PC-3 (cell line): ENCODE measurements at regions not wholly inside any gene's neighbourhood (a gene's known extent, or its start where the extent isn't known, plus 50 kb on each side); places are given as distances from the start of the nearest gene placed in this dataset.

ENCODE experiments used
- ATAC-seq: fragments of 200-7000 bp; cut with Tn5 transposase; 2 replicates; pipeline ENCODE4 v1.9.1; 2020; ENCODE audit warnings: mild to moderate bottlenecking, moderate library complexity
- BruUV-seq: library from RNA; stranded (reverse); fragments of 400-500 nt; replicated peaks from 2 replicates; lab custom pipeline; 2021; lab: Mats Ljungman, UMichigan
- CTCF ChIA-PET: fragments of 300-600 bp; sonication (Branson Sonifier 250); formaldehyde crosslinking; loops from one replicate; lab custom pipeline; 2022; ENCODE audit warnings: antibody characterized with exemption; lab: Charles Lee
- POLR2A ChIA-PET: fragments of 300-600 bp; sonication (Branson Sonifier 250); formaldehyde crosslinking; loops from one replicate; lab custom pipeline; 2022; ENCODE audit warnings: antibody characterized with exemption; ENCODE audit not compliant: unreplicated experiment; lab: Charles Lee
- DNase-seq: peaks from one replicate; pipeline ENCODE4 v3.0.0-alpha.2; 2015
- H2AFZ ChIP-seq: fragments of 300-600 bp; sonication (generic); 2 replicates; pipeline ENCODE4 v1.6.0; 2016; ENCODE audit warnings: antibody characterized with exemption, low read length
- H3F3A ChIP-seq: fragments of 300-600 bp; sonication (generic); one replicate; pipeline ENCODE4 v1.6.0; 2017; ENCODE audit warnings: antibody characterized with exemption, low read length, control low read depth, mild to moderate bottlenecking; ENCODE audit not compliant: unreplicated experiment
- H3K27ac ChIP-seq: fragments of 300-600 bp; sonication (generic); 2 replicates; pipeline ENCODE4 v1.5.1; 2016; ENCODE audit warnings: mild to moderate bottlenecking, low read length
- H3K27me3 ChIP-seq: fragments of 300-600 bp; sonication (generic); 2 replicates; pipeline ENCODE4 v1.6.1; 2016; ENCODE audit warnings: low read length, mixed read lengths
- H3K36me3 ChIP-seq: fragments of 300-600 bp; sonication (generic); 2 replicates; pipeline ENCODE4 v1.6.1; 2016; ENCODE audit warnings: low read depth, mixed run types, low read length, mixed read lengths
- H3K4me1 ChIP-seq: fragments of 300-600 bp; sonication (generic); 2 replicates; pipeline ENCODE4 v1.5.1; 2016; ENCODE audit warnings: low read length; ENCODE audit not compliant: insufficient read depth
- H3K4me2 ChIP-seq: fragments of 300-600 bp; sonication (generic); 2 replicates; pipeline ENCODE4 v1.6.0; 2016; ENCODE audit warnings: low read length
- H3K4me3 ChIP-seq: fragments of 300-600 bp; sonication (generic); 2 replicates; pipeline ENCODE4 v1.5.1; 2016; ENCODE audit warnings: mild to moderate bottlenecking, low read length, mixed read lengths
- H3K79me2 ChIP-seq: fragments of 300-600 bp; sonication (generic); 2 replicates; pipeline ENCODE4 v1.6.1; 2017; ENCODE audit warnings: low read length, mixed read lengths
- H3K9ac ChIP-seq: fragments of 300-600 bp; sonication (generic); 2 replicates; pipeline ENCODE4 v1.6.0; 2016; ENCODE audit warnings: mild to moderate bottlenecking, low read length
- H3K9me2 ChIP-seq: fragments of 300-600 bp; sonication (generic); replicated peaks from 2 replicates; pipeline ENCODE4 v1.6.1; 2016; ENCODE audit warnings: mixed run types, low read length, mixed read lengths
- H3K9me3 ChIP-seq: fragments of 300-600 bp; sonication (generic); 2 replicates; pipeline ENCODE4 v1.6.1; 2016; ENCODE audit warnings: low read length, mixed read lengths
- H4K20me1 ChIP-seq: fragments of 300-600 bp; sonication (generic); 2 replicates; pipeline ENCODE4 v1.6.1; 2016; ENCODE audit warnings: low read length, mixed read lengths
- CTCF ChIP-seq: fragments of 300-600 bp; sonication (generic); conservative IDR thresholded peaks from 2 replicates; pipeline ENCODE4 v1.5.1; 2017; ENCODE audit warnings: antibody characterized with exemption, low read depth, mild to moderate bottlenecking, low read length
- EZH2 ChIP-seq: fragments of 300-600 bp; sonication (generic); IDR thresholded peaks from one replicate; pipeline ENCODE4 v1.6.1; 2017; ENCODE audit warnings: antibody characterized with exemption, mild to moderate bottlenecking, low read length; ENCODE audit not compliant: unreplicated experiment
- EZH2phosphoT487 ChIP-seq: fragments of 300-600 bp; sonication (generic); IDR thresholded peaks from 2 replicates; pipeline ENCODE4 v1.6.1; 2018; ENCODE audit warnings: mild to moderate bottlenecking, antibody characterized with exemption, low read length, borderline replicate concordance
- intact Hi-C: fragments of 100-400 bp; cut with micrococcal nuclease; formaldehyde crosslinking; loops from 2 replicates; pipeline ENCODE4 v1.9.0; 2023

GRCh38 chr22:26985206-26985605 is 327.8 kb downstream of the MIAT start:
- CTCF ChIA-PET = no interaction called here
- H3F3A ChIP-seq = no peaks in the 10 kb centered on the region
- H3K79me2 ChIP-seq = no peaks in the 10 kb centered on the region
- no peak overlapping the region for H3K27ac ChIP-seq
- H3K9ac ChIP-seq = no peak overlapping the region
- H3K27me3 ChIP-seq = no peaks in the 10 kb centered on the region
- H3K9me3 ChIP-seq = no peaks in the 10 kb centered on the region
- POLR2A ChIA-PET = no interaction called here
- no peak overlapping the region for H3K4me3 ChIP-seq
- no peak overlapping the region for H2AFZ ChIP-seq
- DNase-seq (no peak), ATAC-seq (no peak)
- H3K9me2 ChIP-seq = no peaks in the 10 kb centered on the region
- no peaks in the 10 kb centered on the region for H3K36me3 ChIP-seq
- H4K20me1 ChIP-seq = no peaks in the 10 kb centered on the region
- no peaks in the 10 kb centered on the region for H3K4me1 ChIP-seq
- no peak overlapping the region for H3K4me2 ChIP-seq
- no TSS peak for BruUV-seq
- intact Hi-C loops = no loop called here
- no peak for TF ChIP-seq EZH2

- no peaks in the 10 kb centered on the region for H3K9me3 ChIP-seq
- H3K4me2 ChIP-seq = no peak overlapping the region
- intact Hi-C loops = no loop called here
- BruUV-seq = no TSS peak
- TF ChIP-seq CTCF = no peak
- no peak for TF ChIP-seq EZH2phosphoT487
- no peak for TF ChIP-seq EZH2
- no peaks in the 10 kb centered on the region for H3F3A ChIP-seq
- no peaks in the 10 kb centered on the region for H3K9me2 ChIP-seq
- H3K9ac ChIP-seq = no peak overlapping the region
- no peaks in the 10 kb centered on the region for H3K27me3 ChIP-seq
- H3K36me3 ChIP-seq = no peaks in the 10 kb centered on the region
- H4K20me1 ChIP-seq = no peaks in the 10 kb centered on the region
- H3K27ac ChIP-seq = no peak overlapping the region
- no peak overlapping the region for H2AFZ ChIP-seq
- no peaks in the 10 kb centered on the region for H3K79me2 ChIP-seq
- DNase-seq (no peak), ATAC-seq (no peak)
- POLR2A ChIA-PET = no interaction called here
- H3K4me1 ChIP-seq = no peaks in the 10 kb centered on the region
- H3K4me3 ChIP-seq = no peak overlapping the region
- CTCF ChIA-PET = no interaction called here
Measured at GRCh38 chr22:26985931-26986782, 328.8 kb downstream of the MIAT start.

GRCh38 chr22:26986884-26987283 is 329.5 kb downstream of the MIAT start:
- no peaks in the 10 kb centered on the region for H3K27me3 ChIP-seq
- H4K20me1 ChIP-seq = no peaks in the 10 kb centered on the region
- DNase-seq (no peak), ATAC-seq (no peak)
- no peaks in the 10 kb centered on the region for H3F3A ChIP-seq
- no peaks in the 10 kb centered on the region for H3K4me1 ChIP-seq
- POLR2A ChIA-PET = no interaction called here
- CTCF ChIA-PET = no interaction called here
- no peaks in the 10 kb centered on the region for H3K79me2 ChIP-seq
- H3K9me2 ChIP-seq = no peaks in the 10 kb centered on the region
- H3K4me2 ChIP-seq = no peak overlapping the region
- no TSS peak for BruUV-seq
- no peaks in the 10 kb centered on the region for H3K36me3 ChIP-seq
- no peaks in the 10 kb centered on the region for H3K9me3 ChIP-seq
- intact Hi-C loops = no loop called here
- H3K9ac ChIP-seq = no peak overlapping the region
- H2AFZ ChIP-seq = no peak overlapping the region
- no peak for TF ChIP-seq EZH2phosphoT487
- no peak for TF ChIP-seq CTCF
- no peak for TF ChIP-seq EZH2
- H3K27ac ChIP-seq = no peak overlapping the region
- no peak overlapping the region for H3K4me3 ChIP-seq
